MCF 10A (cell line): ENCODE measurements at regions not wholly inside any gene's neighbourhood (a gene's known extent, or its start where the extent isn't known, plus 50 kb on each side); places are given as distances from the start of the nearest gene placed in this dataset.

Experiments used
- BruUV-seq: library from RNA; stranded (reverse); fragments of 400-500 nt; replicated peaks from 2 replicates; lab custom pipeline; 2021; lab: Mats Ljungman, UMichigan
- CTCF ChIA-PET: fragments of 300-600 bp; sonication (Branson Sonifier 250); formaldehyde crosslinking; extraction: SDS; loops from one replicate; lab custom pipeline; 2021; ENCODE audit warnings: antibody characterized with exemption, inconsistent platforms; lab: Yijun Ruan, JAX
- POLR2A ChIA-PET: fragments of 300-600, 350-650 bp; sonication (Branson Sonifier 250); formaldehyde crosslinking; extraction: SDS; loops from one replicate; lab custom pipeline; 2020; ENCODE audit warnings: antibody characterized with exemption, inconsistent platforms; lab: Yijun Ruan, JAX
- DNase-seq: peaks from one replicate; pipeline ENCODE4 v3.0.0-alpha.2; 2018; ENCODE audit not compliant: unreplicated experiment
- H3K27ac Mint-ChIP-seq: one replicate; pipeline ENCODE4 v1.8.0; 2022; ENCODE audit warnings: mild to moderate bottlenecking, low read depth, mixed read lengths; ENCODE audit not compliant: unreplicated experiment
- H3K27me3 Mint-ChIP-seq: one replicate; pipeline ENCODE4 v1.8.0; 2022; ENCODE audit warnings: mixed read lengths; ENCODE audit not compliant: insufficient read depth, unreplicated experiment
- H3K36me3 Mint-ChIP-seq: one replicate; pipeline ENCODE4 v1.8.0; 2022; ENCODE audit warnings: mild to moderate bottlenecking, moderate library complexity, mixed read lengths; ENCODE audit not compliant: insufficient read depth, unreplicated experiment
- H3K4me1 Mint-ChIP-seq: one replicate; pipeline ENCODE4 v1.8.0; 2022; ENCODE audit warnings: mixed read lengths; ENCODE audit not compliant: insufficient read depth, unreplicated experiment
- H3K4me3 Mint-ChIP-seq: one replicate; pipeline ENCODE4 v1.8.0; 2022; ENCODE audit warnings: mild to moderate bottlenecking, moderate library complexity, mixed read lengths; ENCODE audit not compliant: unreplicated experiment
- H3K9me3 Mint-ChIP-seq: one replicate; pipeline ENCODE4 v1.8.0; 2022; ENCODE audit warnings: mixed read lengths; ENCODE audit not compliant: unreplicated experiment
- intact Hi-C: fragments of 100-400 bp; cut with micrococcal nuclease; formaldehyde crosslinking; loops from 2 replicates; pipeline ENCODE4 v1.14.1; 2022
- TF ChIP-seq, protein P1 (sequence below): fragments of 200-600 bp; IDR thresholded peaks from one replicate; pipeline ENCODE4 v1.8.0; 2022; ENCODE audit warnings: antibody characterized with exemption, mild to moderate bottlenecking; ENCODE audit not compliant: unreplicated experiment

DNA sequence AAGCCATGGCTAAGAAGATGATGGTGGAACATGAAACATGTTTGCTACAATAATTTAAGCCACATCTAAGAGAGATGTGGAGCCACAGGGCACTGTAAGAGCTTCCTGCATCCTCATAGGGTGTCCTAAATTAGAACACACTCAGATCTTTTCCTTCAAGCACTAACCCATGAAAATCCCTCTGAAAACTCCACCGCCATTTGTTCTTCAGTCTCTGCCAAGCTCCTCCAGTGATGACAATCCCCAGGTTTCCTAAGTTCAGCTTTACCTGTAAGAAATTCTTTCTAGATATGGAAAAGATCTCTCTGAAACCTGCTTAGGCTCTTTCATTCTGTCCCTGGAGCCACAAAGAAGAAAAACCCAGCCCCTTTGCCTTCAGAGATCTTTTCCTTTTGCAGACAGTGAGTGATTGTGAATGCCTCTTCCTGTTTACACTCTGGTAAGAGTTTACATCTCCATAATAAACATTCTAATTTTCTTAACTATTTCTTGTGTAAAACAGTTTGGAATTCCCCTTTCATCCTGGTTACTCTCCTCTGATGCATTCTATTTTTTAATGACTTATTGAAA is 907.2 kb downstream of the VRK1 start:
- no TSS peak for BruUV-seq
- no peaks in the 10 kb centered on the region for H3K36me3 Mint-ChIP-seq
- ChIA-PET CTCF (no interaction called here), POLR2A (no interaction called here)
- TF ChIP-seq, protein P1, sequence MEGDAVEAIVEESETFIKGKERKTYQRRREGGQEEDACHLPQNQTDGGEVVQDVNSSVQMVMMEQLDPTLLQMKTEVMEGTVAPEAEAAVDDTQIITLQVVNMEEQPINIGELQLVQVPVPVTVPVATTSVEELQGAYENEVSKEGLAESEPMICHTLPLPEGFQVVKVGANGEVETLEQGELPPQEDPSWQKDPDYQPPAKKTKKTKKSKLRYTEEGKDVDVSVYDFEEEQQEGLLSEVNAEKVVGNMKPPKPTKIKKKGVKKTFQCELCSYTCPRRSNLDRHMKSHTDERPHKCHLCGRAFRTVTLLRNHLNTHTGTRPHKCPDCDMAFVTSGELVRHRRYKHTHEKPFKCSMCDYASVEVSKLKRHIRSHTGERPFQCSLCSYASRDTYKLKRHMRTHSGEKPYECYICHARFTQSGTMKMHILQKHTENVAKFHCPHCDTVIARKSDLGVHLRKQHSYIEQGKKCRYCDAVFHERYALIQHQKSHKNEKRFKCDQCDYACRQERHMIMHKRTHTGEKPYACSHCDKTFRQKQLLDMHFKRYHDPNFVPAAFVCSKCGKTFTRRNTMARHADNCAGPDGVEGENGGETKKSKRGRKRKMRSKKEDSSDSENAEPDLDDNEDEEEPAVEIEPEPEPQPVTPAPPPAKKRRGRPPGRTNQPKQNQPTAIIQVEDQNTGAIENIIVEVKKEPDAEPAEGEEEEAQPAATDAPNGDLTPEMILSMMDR = no peak
- no peak overlapping the region for H3K4me3 Mint-ChIP-seq
- H3K9me3 Mint-ChIP-seq = peaks cover 2% of the 10 kb centered on the region
- H3K4me1 Mint-ChIP-seq = no peaks in the 10 kb centered on the region
- DNase-seq = no peak
- intact Hi-C loops = no loop called here
- H3K27me3 Mint-ChIP-seq = no peaks in the 10 kb centered on the region
- H3K27ac Mint-ChIP-seq = no peak overlapping the region

DNA sequence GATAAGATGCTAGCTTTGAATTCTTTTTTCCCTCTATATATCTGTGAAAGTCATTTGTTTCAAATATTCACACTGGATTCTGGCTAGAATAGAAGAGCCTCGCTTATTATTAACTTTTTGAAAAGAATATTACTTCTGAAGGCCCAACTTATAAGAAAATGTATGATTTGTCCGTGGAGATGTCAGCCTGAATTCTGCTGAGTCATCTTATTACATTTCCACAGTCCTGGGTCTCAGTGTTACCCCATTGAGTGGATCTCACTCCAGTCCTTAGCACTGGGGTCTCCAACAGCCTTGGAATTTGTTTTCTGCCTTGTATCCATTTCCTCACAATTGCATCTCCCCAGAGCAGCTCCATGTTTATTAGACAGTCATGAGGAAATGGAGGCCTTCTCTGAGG is 907.9 kb downstream of the VRK1 start:
- no peaks in the 10 kb centered on the region for H3K4me1 Mint-ChIP-seq

DNA sequence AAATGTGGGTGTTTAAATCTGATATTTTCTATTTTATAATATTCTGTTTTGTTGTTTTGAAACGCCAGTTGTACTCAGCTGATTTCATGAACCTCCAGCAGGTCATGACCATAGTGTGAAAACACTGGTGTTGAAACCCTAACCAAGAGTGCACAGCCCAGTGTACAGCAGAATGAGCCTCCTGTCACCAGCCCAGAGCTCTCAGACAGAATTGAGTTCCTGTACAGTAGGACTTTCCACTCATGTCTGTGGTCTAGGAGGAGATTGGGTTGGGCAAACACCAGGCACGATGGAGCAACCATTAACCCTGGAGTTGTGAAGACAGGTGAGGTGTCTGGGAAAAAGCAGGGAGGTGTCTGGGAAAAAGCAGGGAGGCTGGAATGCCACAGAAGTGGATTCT is 908.8 kb downstream of the VRK1 start:
- H3K4me1 Mint-ChIP-seq = no peaks in the 10 kb centered on the region
- H3K4me3 Mint-ChIP-seq = no peak overlapping the region
- ChIA-PET CTCF (no interaction called here), POLR2A (interaction anchor here (0.7 kb wide), 1 partner anchor 743 kb away, joined by 3 read pairs; no protein-coding TSS in a partner anchor)
- intact Hi-C loops = no loop called here
- TF ChIP-seq, protein P1 = no peak
- no peaks in the 10 kb centered on the region for H3K9me3 Mint-ChIP-seq
- no peak overlapping the region for H3K27ac Mint-ChIP-seq
- DNase-seq = no peak
- no TSS peak for BruUV-seq
- no peaks in the 10 kb centered on the region for H3K36me3 Mint-ChIP-seq
- H3K27me3 Mint-ChIP-seq = no peaks in the 10 kb centered on the region

More for the DNA sequence above, 907.9 kb downstream of the VRK1 start:
- no peaks in the 10 kb centered on the region for H3K27me3 Mint-ChIP-seq
- no peak overlapping the region for H3K27ac Mint-ChIP-seq
- BruUV-seq = no TSS peak
- no peak overlapping the region for H3K4me3 Mint-ChIP-seq
- intact Hi-C loops = no loop called here
- ChIA-PET POLR2A (no interaction called here), CTCF (interaction anchor here (0.6 kb wide), 1 partner anchor 1563 kb away, joined by 3 read pairs; no protein-coding TSS in a partner anchor)
- no peaks in the 10 kb centered on the region for H3K36me3 Mint-ChIP-seq
- DNase-seq = no peak
- TF ChIP-seq, protein P1 = no peak
- H3K9me3 Mint-ChIP-seq = no peaks in the 10 kb centered on the region

DNA sequence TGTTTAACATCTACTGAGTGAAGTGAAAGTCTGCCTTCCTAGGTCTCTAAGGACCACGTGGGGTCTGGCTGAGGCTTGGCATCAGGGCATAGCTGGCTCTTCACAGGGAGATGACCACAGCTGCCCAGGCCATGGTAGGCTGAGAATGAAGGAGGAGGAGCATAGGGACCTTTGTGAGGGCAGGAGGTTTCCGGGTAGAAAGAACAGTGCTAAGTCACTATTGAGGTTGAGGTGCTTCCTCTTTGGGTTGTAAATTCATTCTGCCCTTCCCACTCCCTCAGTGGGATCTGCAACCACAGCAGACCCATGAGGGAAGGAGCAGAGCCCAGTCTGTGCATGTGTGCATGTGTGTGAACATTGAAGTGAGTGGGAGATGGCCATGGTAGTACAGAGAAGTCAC is 909.6 kb downstream of the VRK1 start:
- intact Hi-C loops = no loop called here
- BruUV-seq = no TSS peak
- ChIA-PET CTCF (interaction anchor here (0.5 kb wide), 1 partner anchor 842 kb away, joined by 3 read pairs; no protein-coding TSS in a partner anchor), POLR2A (no interaction called here)
- no peaks in the 10 kb centered on the region for H3K27me3 Mint-ChIP-seq
- H3K9me3 Mint-ChIP-seq = no peaks in the 10 kb centered on the region
- no peaks in the 10 kb centered on the region for H3K36me3 Mint-ChIP-seq
- H3K4me3 Mint-ChIP-seq = no peak overlapping the region
- no peak overlapping the region for H3K27ac Mint-ChIP-seq
- no peak for DNase-seq
- TF ChIP-seq, protein P1 = no peak
- no peaks in the 10 kb centered on the region for H3K4me1 Mint-ChIP-seq
